Erythroblast (primary cell): ENCODE measurements at regions not wholly inside any gene's neighbourhood (a gene's known extent, or its start where the extent isn't known, plus 50 kb on each side); places are given as distances from the start of the nearest gene placed in this dataset.
"Not testable (repeated sequence)": the region's sequence is repeated elsewhere in the genome, so short reads cannot be mapped to it uniquely, and the experiment has no call there.

Experiments
- DNase-seq, 2 experiments: peaks; one replicate each; lab custom pipeline; 2025; lab: John Stamatoyannopoulos, UW
- GATA1 ChIP-seq: IDR thresholded peaks from 2 replicates; pipeline ENCODE4 v1.6.1; 2011; ENCODE audit warnings: low read depth, mild to moderate bottlenecking, control low read depth, low read length, moderate library complexity
- POLR2A ChIP-seq: IDR thresholded peaks from 2 replicates; pipeline ENCODE4 v1.6.1; 2011; ENCODE audit warnings: mild to moderate bottlenecking, low read length

DNA sequence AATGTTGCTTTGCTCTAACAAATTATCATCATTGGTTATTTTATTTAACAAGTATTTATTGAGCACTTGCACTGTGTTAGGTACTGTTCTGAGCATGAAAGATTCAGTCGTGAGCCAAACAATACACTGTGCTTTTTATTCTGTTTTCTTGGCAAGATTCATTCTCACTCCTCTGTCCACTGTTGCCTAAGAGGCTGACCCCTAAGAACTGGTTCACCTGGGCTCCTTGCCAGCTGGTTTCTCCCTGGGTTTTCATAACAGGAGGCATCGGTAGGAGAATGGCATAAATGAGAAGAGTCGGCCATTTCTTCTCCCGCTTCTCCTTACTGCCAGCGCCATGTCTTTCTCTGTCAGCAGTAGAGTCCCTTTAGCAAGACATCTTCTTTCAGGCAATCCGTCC, 243.7 kb upstream of the DIAPH2 start:
- no peak for DNase-seq
- TF ChIP-seq GATA1 (no peak), POLR2A (no peak)

DNA sequence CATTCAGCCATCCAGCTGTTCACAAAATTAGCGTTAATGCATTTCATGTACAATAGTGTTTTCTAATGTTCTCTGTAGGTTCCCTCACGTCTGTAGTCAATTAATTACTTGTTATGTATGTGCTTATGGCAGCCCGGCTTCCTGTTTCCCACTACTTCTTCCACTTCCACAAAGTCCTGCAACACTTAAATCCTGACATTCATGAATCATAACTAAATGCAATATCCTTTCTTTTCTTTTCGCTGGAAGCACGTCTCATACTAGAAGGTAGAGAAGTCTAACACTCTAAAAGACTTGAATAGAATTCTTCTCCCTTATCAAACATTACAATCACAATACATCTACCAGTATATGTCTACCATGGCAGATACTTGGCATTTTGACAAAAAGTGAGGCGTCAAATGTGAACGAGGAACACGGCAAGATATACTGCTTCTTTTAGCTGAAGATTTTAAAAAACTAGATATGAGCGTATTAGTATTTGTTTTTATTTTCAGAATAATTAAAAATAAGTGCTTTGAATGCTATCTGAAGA, 239.0 kb upstream of the DIAPH2 start:
- no peak for DNase-seq
- TF ChIP-seq GATA1 (no peak), POLR2A (no peak)

DNA sequence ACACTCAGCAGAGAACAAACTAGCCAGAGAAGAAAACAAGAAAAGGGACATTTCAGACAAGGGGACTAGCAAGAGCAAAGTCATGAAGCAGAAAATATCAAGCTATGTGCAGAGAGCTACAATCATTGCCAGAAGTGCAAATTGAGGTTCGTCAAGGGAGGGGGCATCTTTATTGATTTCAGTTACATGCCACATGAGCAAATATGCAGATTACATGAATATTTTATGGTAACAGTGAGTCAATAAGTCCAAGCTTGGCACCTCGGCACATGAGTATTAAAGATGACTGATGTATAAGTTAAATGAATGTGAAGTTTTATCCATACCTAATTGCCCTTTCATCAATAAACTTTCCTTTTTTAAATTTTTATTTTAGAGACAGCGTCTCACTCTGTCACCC, 238.1 kb upstream of the DIAPH2 start:
- no peak for DNase-seq
- no peak for TF ChIP-seq POLR2A

DNA sequence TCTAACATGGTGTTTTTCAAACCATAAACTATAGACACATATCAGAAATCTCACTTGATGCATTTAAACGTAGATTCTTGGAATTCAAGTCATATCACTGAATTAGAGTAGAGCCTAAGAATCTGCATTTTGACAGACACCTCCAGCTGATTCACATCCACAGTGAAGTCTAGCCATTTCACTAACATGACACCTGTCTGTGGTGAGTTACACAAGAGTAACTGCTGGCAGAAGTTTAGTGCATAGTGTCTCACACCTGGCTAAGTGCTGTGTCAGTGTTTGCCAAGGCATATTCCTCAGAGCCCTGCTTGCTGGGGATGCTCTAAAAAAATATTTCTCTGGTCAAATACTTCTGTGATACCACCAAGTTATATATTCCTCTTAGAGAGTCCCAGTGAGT, 237.5 kb upstream of the DIAPH2 start:
- DNase-seq, result no peak
- no peak for TF ChIP-seq POLR2A
- no peak for TF ChIP-seq GATA1

DNA sequence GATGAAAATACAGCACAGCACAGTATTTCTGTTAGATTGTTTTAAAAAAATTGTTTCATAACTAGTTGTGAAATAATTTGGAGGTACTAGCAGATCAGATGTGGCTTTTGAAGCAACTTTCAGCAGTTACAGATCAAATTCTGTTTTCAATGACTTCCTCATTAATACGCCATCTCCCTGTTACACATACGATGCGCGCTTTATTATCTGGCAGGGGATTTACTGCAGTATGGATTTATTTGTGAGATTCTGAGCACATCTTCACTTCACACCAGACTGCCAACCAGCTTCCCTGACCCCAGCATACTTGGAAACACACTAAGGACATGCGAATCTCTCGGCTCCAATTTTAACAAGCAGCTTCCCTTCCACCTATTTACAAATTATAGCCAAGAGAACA, 235.5 kb upstream of the DIAPH2 start:
- TF ChIP-seq POLR2A (no peak), GATA1 (no peak)
- no peak for DNase-seq

- TF ChIP-seq GATA1 (no peak), POLR2A (no peak)
These were observed 234.7 kb upstream of the DIAPH2 start for GRCh38 chrX:96449896-96450295.

GRCh38 chrX:96453139-96453538, 231.5 kb upstream of the DIAPH2 start:
- DNase-seq, result no peak
- TF ChIP-seq GATA1 (no peak), POLR2A (no peak)

More at GRCh38 chrX:96449896-96450295, 234.7 kb upstream of the DIAPH2 start:
- no peak for DNase-seq

GRCh38 chrX:96455078-96455477, 229.6 kb upstream of the DIAPH2 start:
- TF ChIP-seq GATA1 (no peak), POLR2A (no peak)

DNA sequence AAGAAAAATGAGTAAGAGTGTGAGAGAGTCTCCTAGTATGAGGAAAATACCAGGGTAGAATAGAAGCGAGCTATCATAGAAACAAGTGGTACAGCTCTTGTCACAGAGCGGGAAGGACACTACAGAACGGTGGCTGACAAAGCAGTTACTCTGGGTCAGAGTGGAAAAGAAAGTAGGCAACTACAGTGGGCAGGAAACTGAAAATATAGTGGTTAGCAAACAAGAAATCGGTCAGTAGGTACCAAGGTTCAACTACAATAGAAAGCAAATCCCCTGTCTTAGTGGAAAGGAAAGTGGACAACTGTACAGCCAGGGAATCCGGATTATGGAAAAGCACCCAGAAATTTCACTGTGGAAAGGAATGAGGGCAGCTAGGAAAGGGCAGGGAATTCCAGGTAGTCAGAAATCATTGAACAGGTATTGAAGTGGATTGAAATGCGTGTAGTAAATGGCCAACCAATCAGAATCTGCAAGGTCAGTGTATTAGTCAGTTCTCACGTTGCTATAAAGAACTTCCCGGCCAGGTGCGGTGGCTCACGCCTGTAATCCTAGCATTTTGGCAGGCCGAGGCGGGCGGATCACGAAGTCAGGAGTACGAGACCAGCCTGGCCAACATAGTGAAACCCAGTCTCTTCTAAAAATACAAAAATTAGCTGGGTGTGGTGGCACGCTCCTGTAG, 219.6 kb upstream of the DIAPH2 start:
- no peak for TF ChIP-seq POLR2A
- TF ChIP-seq GATA1, result no peak
- DNase-seq, result no peak

More at GRCh38 chrX:96455078-96455477, 229.6 kb upstream of the DIAPH2 start:
- no peak for DNase-seq

GRCh38 chrX:96474029-96474740, 210.5 kb upstream of the DIAPH2 start:
- no peak for DNase-seq
- TF ChIP-seq POLR2A (no peak), GATA1 (no peak)

- DNase-seq, result no peak
These were observed 209.9 kb upstream of the DIAPH2 start for GRCh38 chrX:96474741-96475125.

DNA sequence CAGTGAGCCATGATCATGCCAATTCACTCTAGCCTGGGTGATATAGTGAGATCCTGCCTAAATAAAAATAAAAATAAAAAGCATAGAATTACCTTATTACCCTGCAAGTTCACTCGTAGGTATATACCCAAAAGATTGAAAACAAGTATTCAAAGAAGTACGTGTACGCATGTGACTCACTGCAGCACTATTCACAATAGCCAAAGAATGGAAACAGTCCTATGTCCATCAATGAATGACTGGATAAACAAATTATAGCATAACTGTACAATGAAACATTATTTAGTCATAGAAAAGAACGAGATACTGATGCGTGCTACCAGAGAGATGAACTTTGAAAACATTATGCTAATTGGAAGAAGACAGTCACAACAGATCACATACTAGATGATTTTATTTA, 204.6 kb upstream of the DIAPH2 start:
- no peak for TF ChIP-seq POLR2A
- TF ChIP-seq GATA1, result no peak
- no peak for DNase-seq

More at GRCh38 chrX:96474741-96475125, 209.9 kb upstream of the DIAPH2 start:
- TF ChIP-seq GATA1 (no peak), POLR2A (no peak)

GRCh38 chrX:96481831-96482230, 202.8 kb upstream of the DIAPH2 start:
- no peak for TF ChIP-seq GATA1
- no peak for TF ChIP-seq POLR2A
- DNase-seq, result no peak

DNA sequence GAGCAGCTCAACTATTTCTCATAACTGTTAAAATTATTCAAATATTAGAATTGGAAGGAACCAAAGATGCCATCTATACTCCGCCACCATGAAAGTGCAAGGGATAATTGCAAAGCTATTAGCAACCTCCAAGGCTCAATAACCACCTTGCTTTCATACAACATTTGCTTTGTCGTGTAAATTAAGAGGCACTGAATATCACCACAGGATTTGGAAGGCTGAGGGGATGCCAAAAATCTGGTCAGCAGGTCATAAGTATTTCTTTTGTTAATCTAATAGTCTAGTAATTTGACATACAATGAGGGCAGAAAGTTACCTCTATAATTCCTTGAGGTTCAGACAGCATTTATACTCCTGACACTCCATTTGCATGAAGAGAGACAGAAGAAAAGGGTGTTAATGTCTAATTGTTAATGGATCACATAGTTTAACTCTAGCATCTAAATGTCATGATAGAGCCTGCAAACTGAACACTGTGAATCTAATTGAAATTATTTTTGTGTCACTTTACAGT, 200.9 kb upstream of the DIAPH2 start:
- TF ChIP-seq GATA1 (no peak), POLR2A (no peak)
- no peak for DNase-seq

DNA sequence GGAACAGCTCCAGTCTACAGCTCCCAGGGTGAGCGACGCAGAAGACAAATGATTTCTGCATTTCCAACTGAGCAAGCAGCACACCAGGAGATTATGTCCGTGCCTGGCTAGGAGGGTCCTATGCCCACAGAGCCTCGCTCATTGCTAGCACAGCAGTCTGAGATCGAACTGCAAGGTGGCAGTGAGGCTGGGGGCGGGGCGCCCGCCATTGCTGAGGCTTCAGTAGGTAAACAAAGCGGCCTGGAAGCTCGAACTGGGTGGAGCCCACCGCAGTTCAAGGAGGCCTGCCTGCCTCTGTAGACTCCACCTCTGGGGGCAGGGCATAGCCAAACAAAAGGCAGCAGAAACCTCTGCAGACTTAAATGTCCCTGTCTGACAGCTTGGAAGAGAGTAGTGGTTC, 198.0 kb upstream of the DIAPH2 start:
- DNase-seq, result not testable (repeated sequence)

DNA sequence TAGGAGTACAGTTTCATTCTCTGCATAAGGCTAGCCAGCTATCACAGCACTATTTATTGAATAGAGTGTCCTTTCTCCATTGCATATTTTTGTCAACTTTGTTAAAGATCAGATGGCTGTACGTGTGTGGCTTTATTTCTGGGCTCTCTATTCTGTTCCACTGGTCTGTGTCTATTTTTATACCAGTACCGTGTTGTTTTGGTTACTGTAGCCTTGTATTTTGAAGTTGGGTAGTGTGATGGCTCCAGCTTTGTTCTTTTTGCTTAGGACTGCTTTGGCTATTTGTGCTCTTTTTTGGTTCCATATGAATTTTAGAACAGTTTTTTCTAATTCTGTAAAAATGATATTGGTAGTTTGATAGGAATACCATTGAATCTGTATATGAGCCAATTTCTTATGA, 182.1 kb upstream of the DIAPH2 start:
- no peak for DNase-seq
- TF ChIP-seq POLR2A, result no peak
- TF ChIP-seq GATA1, result no peak

GRCh38 chrX:96529386-96529785, 155.3 kb upstream of the DIAPH2 start:
- DNase-seq, result not testable (repeated sequence)
